ENCODE measurements at regions not wholly inside any gene's neighbourhood (a gene's known extent, or its start where the extent isn't known, plus 50 kb on each side); places are given as distances from the start of the nearest gene placed in this dataset.

GRCh38 chr2:36300697-36301096 is 54.9 kb upstream of the CRIM1 start:
- Histone ChIP-seq H3K4me1 (ENCODE audit: control insufficient read depth in 1 of 2, insufficient read depth in 2 of 2, low read depth in 1 of 2, low read length in 1 of 2) (no peaks in the 10 kb centered on the region), H3K4me2 (no peak overlapping the region), H3K27ac (ENCODE audit: low read depth in 2 of 2, low read length in 1 of 2) (no peak overlapping the region), H4K20me1 (ENCODE audit: insufficient read depth) (no peaks in the 10 kb centered on the region), H2AFZ (ENCODE audit: low read depth) (no peak overlapping the region), H3K9me2 (no peaks in the 10 kb centered on the region), H3F3A (replicated peaks; ENCODE audit: insufficient read depth) (no peaks in the 10 kb centered on the region), H3K9ac (no peak overlapping the region), H3K79me2 (ENCODE audit: insufficient read depth) (no peaks in the 10 kb centered on the region), H3K27me3 (ENCODE audit: insufficient read depth) (no peaks in the 10 kb centered on the region), H3K4me3 (ENCODE audit: low read depth in 2 of 2, low read length in 1 of 2) (no peak overlapping the region), H3K9me3 (no peaks in the 10 kb centered on the region), H3K36me3 (replicated peaks in 1 of 2; ENCODE audit: control insufficient read depth in 1 of 2, insufficient read depth in 2 of 2, low read length in 1 of 2) (no peaks in the 10 kb centered on the region)
- TF ChIP-seq, protein P1, sequence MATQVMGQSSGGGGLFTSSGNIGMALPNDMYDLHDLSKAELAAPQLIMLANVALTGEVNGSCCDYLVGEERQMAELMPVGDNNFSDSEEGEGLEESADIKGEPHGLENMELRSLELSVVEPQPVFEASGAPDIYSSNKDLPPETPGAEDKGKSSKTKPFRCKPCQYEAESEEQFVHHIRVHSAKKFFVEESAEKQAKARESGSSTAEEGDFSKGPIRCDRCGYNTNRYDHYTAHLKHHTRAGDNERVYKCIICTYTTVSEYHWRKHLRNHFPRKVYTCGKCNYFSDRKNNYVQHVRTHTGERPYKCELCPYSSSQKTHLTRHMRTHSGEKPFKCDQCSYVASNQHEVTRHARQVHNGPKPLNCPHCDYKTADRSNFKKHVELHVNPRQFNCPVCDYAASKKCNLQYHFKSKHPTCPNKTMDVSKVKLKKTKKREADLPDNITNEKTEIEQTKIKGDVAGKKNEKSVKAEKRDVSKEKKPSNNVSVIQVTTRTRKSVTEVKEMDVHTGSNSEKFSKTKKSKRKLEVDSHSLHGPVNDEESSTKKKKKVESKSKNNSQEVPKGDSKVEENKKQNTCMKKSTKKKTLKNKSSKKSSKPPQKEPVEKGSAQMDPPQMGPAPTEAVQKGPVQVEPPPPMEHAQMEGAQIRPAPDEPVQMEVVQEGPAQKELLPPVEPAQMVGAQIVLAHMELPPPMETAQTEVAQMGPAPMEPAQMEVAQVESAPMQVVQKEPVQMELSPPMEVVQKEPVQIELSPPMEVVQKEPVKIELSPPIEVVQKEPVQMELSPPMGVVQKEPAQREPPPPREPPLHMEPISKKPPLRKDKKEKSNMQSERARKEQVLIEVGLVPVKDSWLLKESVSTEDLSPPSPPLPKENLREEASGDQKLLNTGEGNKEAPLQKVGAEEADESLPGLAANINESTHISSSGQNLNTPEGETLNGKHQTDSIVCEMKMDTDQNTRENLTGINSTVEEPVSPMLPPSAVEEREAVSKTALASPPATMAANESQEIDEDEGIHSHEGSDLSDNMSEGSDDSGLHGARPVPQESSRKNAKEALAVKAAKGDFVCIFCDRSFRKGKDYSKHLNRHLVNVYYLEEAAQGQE (IDR thresholded peaks at IDR 0.05; ENCODE audit: low read depth, low read length) = no peak
- TF ChIP-seq EP300 (IDR thresholded peaks at IDR 0.05; ENCODE audit: borderline replicate concordance in 1 of 2, low read depth in 1 of 2, low read length in 1 of 2) (no peak), GATA2 (CRISPR knock-in tag; IDR thresholded peaks at IDR 0.05) (no peak), RCOR1 (IDR thresholded peaks at IDR 0.05; ENCODE audit: low read length) (no peak), USF2 (IDR thresholded peaks at IDR 0.05; ENCODE audit: borderline replicate concordance, low read depth, low read length) (no peak), NFIC (IDR thresholded peaks at IDR 0.05; ENCODE audit: borderline replicate concordance) (no peak), FOXM1 (IDR thresholded peaks at IDR 0.05; ENCODE audit: low read depth) (no peak), TEAD4 (IDR thresholded peaks at IDR 0.05; ENCODE audit: borderline replicate concordance, insufficient read depth) (no peak), NRF1 (IDR thresholded peaks at IDR 0.05; ENCODE audit: low read depth, low read length) (no peak), FOXJ3 (CRISPR knock-in tag; IDR thresholded peaks at IDR 0.05) (no peak), GABPA (IDR thresholded peaks at IDR 0.05; ENCODE audit: low read depth) (no peak), MEF2A (IDR thresholded peaks at IDR 0.05; ENCODE audit: borderline replicate concordance, low read depth) (no peak), PBX3 (IDR thresholded peaks at IDR 0.05) (no peak)
- TF ChIP-seq, protein P2, sequence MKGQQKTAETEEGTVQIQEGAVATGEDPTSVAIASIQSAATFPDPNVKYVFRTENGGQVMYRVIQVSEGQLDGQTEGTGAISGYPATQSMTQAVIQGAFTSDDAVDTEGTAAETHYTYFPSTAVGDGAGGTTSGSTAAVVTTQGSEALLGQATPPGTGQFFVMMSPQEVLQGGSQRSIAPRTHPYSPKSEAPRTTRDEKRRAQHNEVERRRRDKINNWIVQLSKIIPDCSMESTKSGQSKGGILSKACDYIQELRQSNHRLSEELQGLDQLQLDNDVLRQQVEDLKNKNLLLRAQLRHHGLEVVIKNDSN (IDR thresholded peaks at IDR 0.05; ENCODE audit: borderline replicate concordance, low read depth) = no peak
- WGBS (ENCODE audit: low lambda C conversion rate) = 22% methylated on average over 5 of the region's 5 CpGs
- no peak for DNase-seq
- ChIA-PET POLR2A (no interaction called here), CTCF (no interaction called here)

Data from SK-N-SH (cell line).